ENCODE measurements at regions not wholly inside any gene's neighbourhood (a gene's known extent, or its start where the extent isn't known, plus 50 kb on each side); places are given as distances from the start of the nearest gene placed in this dataset.

- H3K79me2 ChIP-seq (ENCODE audit: control insufficient read depth, insufficient read depth, low read length): no peaks in the 10 kb centered on the region
- CTCF ChIA-PET: interaction anchor here (1.2 kb wide), 1 partner anchor 154 kb away, joined by 4 read pairs; no protein-coding TSS in a partner anchor
- no peak overlapping the region for H3K4me2 ChIP-seq (replicated peaks; ENCODE audit: low read depth, low read length, poor library complexity, severe bottlenecking)
- H3K4me1 ChIP-seq (ENCODE audit: control insufficient read depth in 2 of 2, insufficient read depth in 2 of 2, low read length in 2 of 2): peaks cover under 1 to 5% of the 10 kb centered on the region in 2 donors
- intact Hi-C loops (cut with micrococcal nuclease): no loop called here
- H3K27ac ChIP-seq (ENCODE audit: low read length in 2 of 2): no peak overlapping the region
- no peak overlapping the region for H3K4me3 ChIP-seq (ENCODE audit: control extremely low read depth in 1 of 5, extremely low read depth in 1 of 5, insufficient read depth in 1 of 5, low read depth in 2 of 5, low read length in 4 of 5)
- no peaks in the 10 kb centered on the region for H3K27me3 Mint-ChIP-seq
- H3K9me3 ChIP-seq (ENCODE audit: control extremely low read depth in 1 of 3, control insufficient read depth in 2 of 3, insufficient read depth in 1 of 3, low read length in 2 of 3): no peaks in the 10 kb centered on the region
- no peak overlapping the region for H3K4me3 Mint-ChIP-seq
- H2AFZ ChIP-seq (ENCODE audit: insufficient read depth, low read depth, low read length, poor library complexity, severe bottlenecking): no peak overlapping the region
- ATAC-seq (ENCODE audit: low read depth): no peak
- no peak for TF ChIP-seq EZH2 (IDR thresholded peaks at IDR 0.05; ENCODE audit: borderline replicate concordance, insufficient read depth, low read depth, low read length, poor library complexity, severe bottlenecking)
- no peak for TF ChIP-seq CTCF (IDR thresholded peaks at IDR 0.05)
- no peaks in the 10 kb centered on the region for H4K20me1 ChIP-seq (ENCODE audit: control insufficient read depth, insufficient read depth, low read length, poor library complexity, severe bottlenecking)
- no peak for DNase-seq
- WGBS (ENCODE audit: insufficient coverage): no CpG with 5 or more reads among the region's 2 CpGs
- H3K9me3 Mint-ChIP-seq (ENCODE audit: insufficient read depth): no peaks in the 10 kb centered on the region
- H3K36me3 ChIP-seq (replicated peaks in 1 of 2; ENCODE audit: control extremely low read depth in 1 of 2, control insufficient read depth in 1 of 2, extremely low read depth in 1 of 2, insufficient read depth in 2 of 2, low read length in 1 of 2): no peaks in the 10 kb centered on the region
- no peaks in the 10 kb centered on the region for H3K27me3 ChIP-seq (replicated peaks in 1 of 4; ENCODE audit: control extremely low read depth in 1 of 4, control insufficient read depth in 3 of 4, insufficient read depth in 4 of 4, low read length in 3 of 4)
- POLR2A ChIA-PET: no interaction called here
- H3K4me1 Mint-ChIP-seq: peaks cover 9% of the 10 kb centered on the region
- no peak overlapping the region for H3K9ac ChIP-seq (ENCODE audit: low read length)
- no peak overlapping the region for H3K27ac Mint-ChIP-seq
Measured at GRCh38 chr2:195505701-195506100, 151.3 kb upstream of the SLC39A10 start.

DNA sequence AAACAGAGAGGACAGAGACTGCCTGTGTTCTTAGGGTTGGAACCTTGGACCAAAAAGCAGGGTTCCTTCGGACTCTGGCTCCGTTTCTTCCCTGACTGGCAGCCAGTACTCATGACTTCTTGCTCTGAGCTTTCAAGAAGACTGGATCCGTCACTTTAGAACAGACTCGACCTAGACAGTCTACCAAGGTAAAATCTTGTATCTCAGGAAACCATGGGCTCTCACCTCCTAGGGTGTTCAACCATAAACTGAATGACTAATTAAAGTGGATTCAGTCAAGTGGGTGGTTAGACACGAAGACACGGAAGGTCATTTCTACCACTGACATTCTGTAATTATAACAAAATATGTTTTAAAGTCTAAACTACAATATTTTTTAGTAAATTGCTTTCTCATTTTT is 153.8 kb upstream of the SLC39A10 start:
- DNase-seq (no peak), ATAC-seq (ENCODE audit: low read depth) (no peak)
- no peaks in the 10 kb centered on the region for H3K27me3 Mint-ChIP-seq
- no peak for TF ChIP-seq CTCF (IDR thresholded peaks at IDR 0.05)
- no peak for TF ChIP-seq EZH2 (IDR thresholded peaks at IDR 0.05; ENCODE audit: borderline replicate concordance, insufficient read depth, low read depth, low read length, poor library complexity, severe bottlenecking)
- Histone ChIP-seq H3K4me3 (ENCODE audit: control extremely low read depth in 1 of 5, extremely low read depth in 1 of 5, insufficient read depth in 1 of 5, low read depth in 2 of 5, low read length in 4 of 5) (no peak overlapping the region), H3K79me2 (ENCODE audit: control insufficient read depth, insufficient read depth, low read length) (no peaks in the 10 kb centered on the region), H3K9me3 (ENCODE audit: control extremely low read depth in 1 of 3, control insufficient read depth in 2 of 3, insufficient read depth in 1 of 3, low read length in 2 of 3) (no peaks in the 10 kb centered on the region), H3K27ac (ENCODE audit: low read length in 2 of 2) (no peak overlapping the region), H3K4me2 (replicated peaks; ENCODE audit: low read depth, low read length, poor library complexity, severe bottlenecking) (no peak overlapping the region), H3K9ac (ENCODE audit: low read length) (no peak overlapping the region), H3K27me3 (replicated peaks in 1 of 4; ENCODE audit: control extremely low read depth in 1 of 4, control insufficient read depth in 3 of 4, insufficient read depth in 4 of 4, low read length in 3 of 4) (no peaks in the 10 kb centered on the region), H4K20me1 (ENCODE audit: control insufficient read depth, insufficient read depth, low read length, poor library complexity, severe bottlenecking) (no peaks in the 10 kb centered on the region), H3K4me1 (ENCODE audit: control insufficient read depth in 2 of 2, insufficient read depth in 2 of 2, low read length in 2 of 2) (peaks cover 5 to 9% of the 10 kb centered on the region in 2 donors), H2AFZ (ENCODE audit: insufficient read depth, low read depth, low read length, poor library complexity, severe bottlenecking) (no peak overlapping the region), H3K36me3 (replicated peaks in 1 of 2; ENCODE audit: control extremely low read depth in 1 of 2, control insufficient read depth in 1 of 2, extremely low read depth in 1 of 2, insufficient read depth in 2 of 2, low read length in 1 of 2) (no peaks in the 10 kb centered on the region)
- no peak overlapping the region for H3K27ac Mint-ChIP-seq
- no peaks in the 10 kb centered on the region for H3K9me3 Mint-ChIP-seq (ENCODE audit: insufficient read depth)
- peaks cover 14% of the 10 kb centered on the region for H3K4me1 Mint-ChIP-seq
- ChIA-PET POLR2A (no interaction called here), CTCF (interaction anchor here (8.5 kb wide), 1 partner anchor 156 kb away, joined by 192 read pairs; the partner anchor contains the start of gene SLC39A10)
- H3K4me3 Mint-ChIP-seq: no peak overlapping the region
- intact Hi-C loops (cut with micrococcal nuclease): no loop called here
- WGBS (ENCODE audit: insufficient coverage): 100% methylated on average over 4 of the region's 6 CpGs

Measured in B cell (primary cell).